Activated CD4-positive, alpha-beta T cell treated with anti-CD3 and anti-CD28 coated beads, Interleukin-2, amount 10 ng/mL, durations not matched to agents 7 days and 5 days (primary cell): ENCODE measurements at regions not wholly inside any gene's neighbourhood (a gene's known extent, or its start where the extent isn't known, plus 50 kb on each side); places are given as distances from the start of the nearest gene placed in this dataset.

Experiments used
- CTCF ChIA-PET: fragments of 350-600 bp; sonication (Branson Sonifier 250); formaldehyde crosslinking; loops from one replicate; lab custom pipeline; 2021; ENCODE audit warnings: antibody characterized with exemption; lab: Charles Lee
- POLR2A ChIA-PET: fragments of 350-600 bp; sonication (Branson Sonifier 250); formaldehyde crosslinking; loops from one replicate; lab custom pipeline; 2021; ENCODE audit warnings: antibody characterized with exemption; lab: Charles Lee
- DNase-seq: peaks from one replicate; pipeline ENCODE4 v3.0.0-alpha.2; 2020
- H3K27ac Mint-ChIP-seq: one replicate; pipeline ENCODE4 v1.8.0; 2021; ENCODE audit warnings: mild to moderate bottlenecking, moderate library complexity, mixed read lengths
- H3K27me3 Mint-ChIP-seq: one replicate; pipeline ENCODE4 v1.8.0; 2021; ENCODE audit warnings: mixed read lengths
- H3K36me3 Mint-ChIP-seq: one replicate; pipeline ENCODE4 v1.8.0; 2021; ENCODE audit warnings: low read depth, mixed read lengths
- H3K4me1 Mint-ChIP-seq: one replicate; pipeline ENCODE4 v1.8.0; 2021; ENCODE audit warnings: mixed read lengths
- H3K4me3 Mint-ChIP-seq: one replicate; pipeline ENCODE4 v1.8.0; 2021; ENCODE audit warnings: mild to moderate bottlenecking, moderate library complexity, mixed read lengths
- H3K9me3 Mint-ChIP-seq: one replicate; pipeline ENCODE4 v1.8.0; 2021; ENCODE audit warnings: mixed read lengths

DNA sequence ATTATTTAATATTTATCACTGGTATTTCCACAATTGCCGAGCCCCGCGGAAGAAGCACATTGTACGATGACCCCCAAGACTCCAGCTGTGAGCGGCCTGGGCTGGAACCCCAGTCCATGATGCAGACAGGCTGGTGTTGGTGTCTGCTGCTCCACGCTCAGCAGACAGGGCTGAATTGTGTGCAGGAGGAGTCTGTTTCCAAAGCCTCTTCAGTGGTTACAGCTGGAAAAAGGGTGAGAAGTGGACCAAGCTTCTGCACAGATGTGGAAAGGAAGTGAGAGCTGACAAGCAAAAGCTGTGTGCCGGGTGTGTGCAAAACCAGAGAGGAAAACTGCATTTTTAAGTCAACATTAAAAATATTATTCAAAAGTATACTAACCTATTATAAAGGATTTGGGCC, 500.4 kb downstream of the GALR1 start:
- H3K27me3 Mint-ChIP-seq: no peaks in the 10 kb centered on the region
- H3K27ac Mint-ChIP-seq: no peak overlapping the region
- ChIA-PET CTCF (no interaction called here), POLR2A (no interaction called here)
- DNase-seq: no peak
- no peak overlapping the region for H3K4me3 Mint-ChIP-seq
- H3K36me3 Mint-ChIP-seq: no peaks in the 10 kb centered on the region
- H3K9me3 Mint-ChIP-seq: no peaks in the 10 kb centered on the region
- no peaks in the 10 kb centered on the region for H3K4me1 Mint-ChIP-seq

DNA sequence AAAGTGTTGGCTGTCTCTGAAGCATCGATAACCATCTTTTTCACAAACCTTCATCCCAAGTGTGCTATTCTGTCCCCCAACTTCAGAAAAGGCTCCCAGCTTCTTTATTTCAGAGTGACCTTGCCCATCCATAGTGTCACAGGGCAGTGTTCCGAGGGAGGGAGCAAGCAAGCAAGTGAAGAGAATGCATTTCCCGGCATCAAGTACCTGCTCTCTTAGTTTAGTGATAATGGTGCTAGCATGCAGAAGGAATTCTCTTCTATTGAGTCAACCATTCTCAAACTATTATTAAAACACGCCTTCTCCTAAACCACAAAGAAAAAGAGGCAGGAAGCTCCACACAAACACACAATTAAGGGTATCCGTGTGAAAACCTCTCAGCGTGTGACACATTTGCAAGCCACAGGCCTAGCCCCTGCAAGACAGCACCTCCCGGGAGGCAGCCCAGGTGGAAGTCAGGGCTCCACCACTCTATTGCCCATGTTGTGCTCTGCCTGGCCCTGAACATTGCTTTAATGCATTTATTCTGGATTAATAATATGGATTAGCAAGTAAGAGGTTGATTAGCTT, 504.9 kb downstream of the GALR1 start:
- DNase-seq: no peak
- no peaks in the 10 kb centered on the region for H3K9me3 Mint-ChIP-seq
- CTCF ChIA-PET: no interaction called here
- POLR2A ChIA-PET: no interaction called here
- H3K4me1 Mint-ChIP-seq: no peaks in the 10 kb centered on the region
- H3K27ac Mint-ChIP-seq: no peak overlapping the region
- H3K36me3 Mint-ChIP-seq: no peaks in the 10 kb centered on the region
- no peak overlapping the region for H3K4me3 Mint-ChIP-seq
- no peaks in the 10 kb centered on the region for H3K27me3 Mint-ChIP-seq

DNA sequence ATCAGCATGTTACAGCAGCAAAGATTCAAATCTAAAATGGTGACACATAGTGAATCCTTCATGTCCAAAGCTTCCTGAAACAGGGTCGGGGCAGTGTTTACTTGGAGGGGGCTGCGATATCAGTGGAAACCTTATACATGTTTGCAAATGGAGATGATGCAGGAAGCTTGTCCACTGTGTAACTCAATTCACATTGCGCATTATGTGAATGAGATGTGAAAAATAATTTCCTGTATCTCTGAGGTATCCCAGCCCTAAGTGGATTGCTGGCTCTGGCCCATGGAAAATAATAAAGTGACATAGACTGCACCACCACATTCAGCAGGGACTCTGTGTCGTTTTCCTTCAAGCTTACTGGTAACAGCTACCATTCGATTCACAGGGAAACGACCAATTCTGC, 505.5 kb downstream of the GALR1 start:
- Mint-ChIP-seq H3K4me1 (no peaks in the 10 kb centered on the region), H3K27me3 (no peaks in the 10 kb centered on the region), H3K9me3 (no peaks in the 10 kb centered on the region), H3K4me3 (no peak overlapping the region), H3K27ac (no peak overlapping the region), H3K36me3 (no peaks in the 10 kb centered on the region)
- POLR2A ChIA-PET: no interaction called here
- DNase-seq: no peak
- CTCF ChIA-PET: no interaction called here

DNA sequence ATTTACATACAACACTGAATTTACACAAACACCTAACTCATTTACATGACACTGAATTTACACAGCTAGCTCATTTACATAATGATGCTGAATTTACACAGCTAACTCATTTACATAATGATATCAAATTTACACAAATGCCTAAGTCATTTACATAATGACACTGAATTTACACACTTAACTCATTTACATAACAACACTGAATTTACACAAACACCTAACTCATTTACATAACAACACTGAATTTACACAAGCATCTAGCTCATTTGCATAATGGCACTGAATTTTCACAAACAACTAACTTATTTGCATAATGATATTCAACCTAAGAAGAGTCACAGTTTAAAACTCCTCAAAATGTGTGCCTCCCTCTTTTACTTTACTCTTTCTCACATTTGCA, 511.7 kb downstream of the GALR1 start:
- H3K4me1 Mint-ChIP-seq: no peaks in the 10 kb centered on the region
- no peaks in the 10 kb centered on the region for H3K9me3 Mint-ChIP-seq
- ChIA-PET POLR2A (no interaction called here), CTCF (interaction anchor here (2.1 kb wide), 1 partner anchor 11 kb away, joined by 5 read pairs; no protein-coding TSS in a partner anchor)
- H3K27ac Mint-ChIP-seq: no peak overlapping the region
- no peak for DNase-seq
- H3K36me3 Mint-ChIP-seq: no peaks in the 10 kb centered on the region
- H3K4me3 Mint-ChIP-seq: no peak overlapping the region
- H3K27me3 Mint-ChIP-seq: peaks cover 13% of the 10 kb centered on the region

DNA sequence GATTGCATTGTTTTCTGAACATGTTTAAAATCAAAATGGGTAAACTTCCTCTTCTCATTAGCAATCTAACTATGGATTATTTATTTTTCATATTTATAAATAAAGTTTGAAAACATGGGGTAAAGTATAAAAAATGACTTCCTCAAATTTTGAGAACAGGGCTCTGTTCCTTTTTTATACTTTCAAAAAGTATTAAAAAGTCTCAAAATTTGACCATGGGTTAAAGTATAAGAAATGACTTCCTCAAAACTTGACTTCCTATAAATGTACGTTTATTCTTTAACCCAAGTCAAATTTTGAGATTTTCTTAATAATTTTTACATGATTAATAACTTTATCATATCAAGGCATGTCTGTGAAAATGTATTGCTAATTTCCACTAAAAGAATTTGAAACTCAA, 512.4 kb downstream of the GALR1 start:
- CTCF ChIA-PET: interaction anchor here (2.1 kb wide), 1 partner anchor 10 kb away, joined by 5 read pairs; no protein-coding TSS in a partner anchor
- Mint-ChIP-seq H3K4me1 (no peaks in the 10 kb centered on the region), H3K9me3 (no peaks in the 10 kb centered on the region), H3K27ac (no peak overlapping the region), H3K36me3 (no peaks in the 10 kb centered on the region), H3K4me3 (no peak overlapping the region), H3K27me3 (peaks cover 13% of the 10 kb centered on the region)
- POLR2A ChIA-PET: no interaction called here
- DNase-seq: no peak

DNA sequence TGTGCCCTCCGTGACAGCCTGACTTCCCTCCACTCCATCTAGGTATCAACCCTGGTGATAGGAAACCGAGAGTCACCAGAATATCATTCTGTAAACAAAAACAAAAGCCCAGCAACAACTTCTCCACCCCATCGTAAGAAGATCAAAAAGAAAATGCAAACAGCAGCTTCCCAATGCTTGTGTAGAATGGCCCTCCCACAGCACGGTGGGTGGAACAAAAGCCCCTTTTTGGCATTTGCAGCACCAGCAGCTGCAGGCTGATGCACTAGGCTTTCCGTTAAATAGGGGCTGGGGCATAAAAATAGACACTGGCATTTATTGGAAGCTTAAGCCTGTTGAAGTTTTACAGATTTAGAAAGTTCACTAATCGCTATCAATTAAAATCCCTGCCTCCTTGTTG, 513.0 kb downstream of the GALR1 start:
- H3K4me3 Mint-ChIP-seq: no peak overlapping the region
- H3K27me3 Mint-ChIP-seq: peaks cover 13% of the 10 kb centered on the region
- H3K4me1 Mint-ChIP-seq: no peaks in the 10 kb centered on the region
- DNase-seq: no peak
- POLR2A ChIA-PET: no interaction called here
- no peaks in the 10 kb centered on the region for H3K36me3 Mint-ChIP-seq
- CTCF ChIA-PET: no interaction called here
- H3K9me3 Mint-ChIP-seq: no peaks in the 10 kb centered on the region
- no peak overlapping the region for H3K27ac Mint-ChIP-seq

DNA sequence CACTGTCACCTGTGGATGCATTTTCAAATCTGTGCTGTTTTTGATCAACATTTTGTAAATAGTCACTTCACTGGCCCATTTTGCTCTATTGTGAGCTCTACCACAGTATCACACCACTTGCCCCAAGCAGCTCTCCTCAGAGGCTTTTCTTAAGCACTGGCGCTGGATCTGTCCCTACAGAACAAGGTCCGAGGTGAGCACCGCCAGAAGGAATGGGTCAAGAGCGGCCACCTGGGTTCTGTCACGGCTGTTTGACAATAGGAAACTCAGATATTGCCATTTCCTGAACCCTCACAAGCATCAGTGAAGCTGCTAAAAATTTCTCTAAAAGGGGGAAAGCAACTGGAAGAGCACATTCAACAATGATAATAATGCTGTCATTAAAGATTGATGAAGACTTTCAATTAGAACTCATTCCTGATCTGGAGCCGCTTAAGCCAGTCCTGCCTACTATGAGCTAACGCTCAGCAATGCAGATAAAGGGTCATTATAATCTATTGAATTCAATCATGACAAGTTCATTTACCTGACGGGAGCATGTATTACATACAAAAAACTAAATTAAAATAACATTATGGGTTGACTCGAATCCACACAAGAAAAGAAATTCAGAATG, 514.0 kb downstream of the GALR1 start:
- H3K27ac Mint-ChIP-seq: no peak overlapping the region
- POLR2A ChIA-PET: no interaction called here
- CTCF ChIA-PET: no interaction called here
- H3K9me3 Mint-ChIP-seq: no peaks in the 10 kb centered on the region
- no peak overlapping the region for H3K4me3 Mint-ChIP-seq
- H3K36me3 Mint-ChIP-seq: no peaks in the 10 kb centered on the region
- DNase-seq: no peak
- peaks cover 13% of the 10 kb centered on the region for H3K27me3 Mint-ChIP-seq
- no peaks in the 10 kb centered on the region for H3K4me1 Mint-ChIP-seq

DNA sequence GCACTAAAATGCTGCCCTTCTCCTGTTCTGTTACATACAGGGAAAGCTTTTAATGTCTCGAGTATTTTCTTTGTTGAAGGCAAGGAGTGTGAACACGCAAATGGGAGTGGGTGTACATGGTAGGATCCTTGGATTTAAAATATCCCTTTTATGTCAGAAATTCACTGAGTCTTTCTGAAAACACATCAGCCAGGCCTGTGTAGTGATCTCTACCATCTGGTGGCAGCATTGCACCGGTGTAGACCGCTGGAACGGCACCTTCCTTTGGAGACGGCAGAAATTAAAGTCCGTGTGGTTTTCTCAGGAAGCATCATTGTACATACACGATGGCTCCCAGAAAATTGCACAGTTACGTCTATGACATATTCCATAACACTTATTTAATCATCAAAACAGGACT, 515.8 kb downstream of the GALR1 start:
- H3K4me3 Mint-ChIP-seq: no peak overlapping the region
- no peaks in the 10 kb centered on the region for H3K4me1 Mint-ChIP-seq
- ChIA-PET CTCF (no interaction called here), POLR2A (no interaction called here)
- no peaks in the 10 kb centered on the region for H3K9me3 Mint-ChIP-seq
- H3K36me3 Mint-ChIP-seq: no peaks in the 10 kb centered on the region
- H3K27me3 Mint-ChIP-seq: peaks cover 13% of the 10 kb centered on the region
- H3K27ac Mint-ChIP-seq: no peak overlapping the region
- DNase-seq: no peak

DNA sequence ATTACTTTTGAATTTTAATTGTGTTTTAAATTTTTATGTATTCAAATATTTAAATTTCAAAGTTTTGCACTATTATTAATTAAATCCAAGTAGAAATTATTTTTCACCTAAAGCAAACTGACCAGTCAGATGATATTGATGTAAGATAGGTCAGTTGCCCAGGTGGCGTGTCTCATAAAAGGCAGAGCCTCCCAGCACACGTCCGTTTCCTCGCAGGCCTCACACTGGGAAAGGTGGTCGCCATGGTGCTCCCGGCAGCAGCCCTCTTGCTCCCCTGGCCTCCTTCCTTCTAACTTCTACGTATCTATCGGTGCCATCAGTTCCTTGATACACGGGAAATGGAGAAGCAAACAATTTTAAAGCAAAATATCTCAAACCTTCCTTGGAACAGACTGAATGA, 516.8 kb downstream of the GALR1 start:
- H3K9me3 Mint-ChIP-seq: no peaks in the 10 kb centered on the region
- H3K4me1 Mint-ChIP-seq: no peaks in the 10 kb centered on the region
- DNase-seq: no peak
- CTCF ChIA-PET: no interaction called here
- no peaks in the 10 kb centered on the region for H3K36me3 Mint-ChIP-seq
- H3K4me3 Mint-ChIP-seq: no peak overlapping the region
- no peak overlapping the region for H3K27ac Mint-ChIP-seq
- POLR2A ChIA-PET: no interaction called here
- peaks cover 10% of the 10 kb centered on the region for H3K27me3 Mint-ChIP-seq

DNA sequence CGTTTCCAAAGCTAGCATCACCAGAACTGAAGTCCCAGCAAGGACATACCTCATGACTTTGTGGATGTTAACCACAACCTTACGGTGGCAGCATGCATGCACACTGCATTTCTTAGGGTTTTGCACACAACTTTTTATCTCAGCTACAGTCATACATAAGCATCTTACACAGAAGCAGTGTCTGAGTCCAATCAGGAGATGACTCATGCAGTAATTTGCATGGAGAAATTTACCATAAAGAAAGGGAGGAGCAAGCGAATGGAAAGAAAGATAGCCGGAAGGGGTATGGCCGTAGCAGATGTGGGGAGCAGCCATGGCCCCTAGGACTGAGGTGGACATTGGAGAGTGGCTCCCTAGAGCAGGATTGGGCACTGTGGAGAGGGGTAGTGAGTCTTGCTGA, 522.5 kb downstream of the GALR1 start:
- POLR2A ChIA-PET: no interaction called here
- no peaks in the 10 kb centered on the region for H3K4me1 Mint-ChIP-seq

DNA sequence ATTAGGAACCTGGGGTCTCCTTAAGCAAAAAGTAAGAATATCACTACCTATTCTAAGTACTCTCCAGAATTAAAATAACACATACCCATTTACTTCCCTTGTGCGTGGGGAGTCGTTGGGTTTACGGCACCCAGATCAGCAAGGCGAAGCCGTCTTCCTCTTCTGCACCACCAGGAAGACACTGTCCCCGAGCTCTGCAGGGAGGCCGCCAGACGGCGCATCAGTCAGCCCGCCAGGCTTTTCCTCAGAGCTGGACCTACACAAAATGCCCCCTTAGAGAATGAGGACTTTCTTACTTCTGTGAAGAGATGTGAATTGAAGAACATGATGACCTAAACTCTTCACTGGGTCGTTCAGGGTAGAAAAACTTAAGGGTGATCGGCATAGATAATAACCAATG, 526.5 kb downstream of the GALR1 start:
- Mint-ChIP-seq H3K4me3 (no peak overlapping the region), H3K4me1 (no peaks in the 10 kb centered on the region), H3K9me3 (no peaks in the 10 kb centered on the region), H3K36me3 (no peaks in the 10 kb centered on the region), H3K27me3 (no peaks in the 10 kb centered on the region), H3K27ac (no peak overlapping the region)
- POLR2A ChIA-PET: no interaction called here
- CTCF ChIA-PET: no interaction called here
- no peak for DNase-seq

More for the DNA sequence above, 522.5 kb downstream of the GALR1 start:
- CTCF ChIA-PET: interaction anchor here (2.1 kb wide), 1 partner anchor 11 kb away, joined by 5 read pairs; no protein-coding TSS in a partner anchor
- H3K27ac Mint-ChIP-seq: no peak overlapping the region
- no peak for DNase-seq
- H3K36me3 Mint-ChIP-seq: no peaks in the 10 kb centered on the region
- no peak overlapping the region for H3K4me3 Mint-ChIP-seq
- H3K9me3 Mint-ChIP-seq: no peaks in the 10 kb centered on the region
- H3K27me3 Mint-ChIP-seq: no peaks in the 10 kb centered on the region

DNA sequence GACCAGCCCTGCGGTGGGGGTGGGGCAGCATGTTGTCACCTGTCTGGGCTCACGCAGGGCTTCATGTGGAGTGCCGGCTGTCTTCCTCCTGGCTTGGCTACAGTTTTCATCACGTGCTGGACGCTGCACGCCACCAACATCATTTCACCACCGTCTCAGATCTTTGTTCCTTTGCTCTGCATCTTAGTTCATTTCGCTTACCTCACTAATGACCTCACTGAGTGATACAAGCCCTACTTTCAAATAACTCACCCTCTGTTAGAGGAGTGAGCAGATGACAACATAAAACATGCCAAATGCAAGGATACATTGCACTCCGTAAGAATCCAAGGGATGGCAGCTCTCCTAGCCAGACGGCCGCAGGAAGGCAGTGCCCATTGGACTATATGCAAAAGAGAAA, 527.5 kb downstream of the GALR1 start:
- H3K4me3 Mint-ChIP-seq: no peak overlapping the region
- CTCF ChIA-PET: interaction anchor here (1.1 kb wide), 1 partner anchor 14 kb away, joined by 3 read pairs; no protein-coding TSS in a partner anchor
- no peaks in the 10 kb centered on the region for H3K27me3 Mint-ChIP-seq
- H3K9me3 Mint-ChIP-seq: no peaks in the 10 kb centered on the region
- H3K36me3 Mint-ChIP-seq: no peaks in the 10 kb centered on the region
- no peak for DNase-seq
- no peaks in the 10 kb centered on the region for H3K4me1 Mint-ChIP-seq
- POLR2A ChIA-PET: no interaction called here
- no peak overlapping the region for H3K27ac Mint-ChIP-seq

DNA sequence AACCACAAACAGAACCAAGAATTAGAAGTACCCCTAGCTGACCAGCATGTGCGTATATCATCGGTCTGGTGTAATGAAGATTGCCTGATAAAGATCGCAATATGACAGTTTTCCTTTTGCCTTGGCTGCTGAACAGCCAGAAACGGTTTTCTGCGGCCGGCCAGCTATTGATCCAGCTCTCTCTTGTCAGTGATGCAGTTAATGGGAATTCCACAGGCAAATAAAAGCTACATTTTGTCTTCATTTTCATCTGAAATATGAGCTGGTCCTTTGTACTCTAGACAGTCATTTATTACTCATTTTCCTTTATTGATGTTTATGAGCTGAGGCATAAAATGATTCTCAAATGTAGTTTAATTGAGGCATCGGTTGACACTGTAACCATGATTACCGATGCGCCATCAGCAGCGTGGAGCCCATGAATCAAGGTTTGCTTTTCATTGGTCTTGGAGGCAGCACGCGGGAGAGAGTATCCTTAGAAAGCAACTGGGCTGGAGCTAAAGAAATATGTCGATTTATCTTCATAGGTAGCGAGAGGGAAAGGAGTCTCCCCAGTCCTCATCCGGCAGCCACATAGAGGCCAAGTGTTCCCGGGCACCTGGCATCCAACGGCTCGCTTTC, 535.2 kb downstream of the GALR1 start:
- Mint-ChIP-seq H3K4me3 (no peak overlapping the region), H3K9me3 (no peaks in the 10 kb centered on the region), H3K36me3 (no peaks in the 10 kb centered on the region), H3K4me1 (no peaks in the 10 kb centered on the region), H3K27me3 (no peaks in the 10 kb centered on the region), H3K27ac (no peak overlapping the region)
- ChIA-PET POLR2A (no interaction called here), CTCF (interaction anchor here (1.0 kb wide), 1 partner anchor 27 kb away, joined by 3 read pairs; no protein-coding TSS in a partner anchor)
- DNase-seq: no peak
